K562 (cell line): ENCODE measurements at regions not wholly inside any gene's neighbourhood (a gene's known extent, or its start where the extent isn't known, plus 50 kb on each side); places are given as distances from the start of the nearest gene placed in this dataset.

Experiments used
- ATAC-seq: fragments of 200-7000 bp; cut with Tn5 transposase; 3 replicates; pipeline ENCODE4 v1.9.1; 2020; ENCODE audit warnings: moderate library complexity
- BruUV-seq: library from RNA; stranded (reverse); fragments of 400-500 nt; replicated peaks from 2 replicates; lab custom pipeline; 2021; lab: Mats Ljungman, UMichigan
- CTCF ChIA-PET: fragments of 300-600 bp; formaldehyde crosslinking; extraction: SDS; loops from one replicate; lab custom pipeline; 2021; ENCODE audit warnings: low intra/inter-chr PET ratio; lab: Yijun Ruan, JAX
- POLR2A ChIA-PET: fragments of 300-600, 350-650 bp; sonication (Branson Sonifier 250); formaldehyde crosslinking; extraction: SDS; loops from one replicate; lab custom pipeline; 2021; ENCODE audit warnings: antibody characterized with exemption, inconsistent platforms; lab: Yijun Ruan, JAX
- DNase-seq, 4 experiments: peaks; one replicate each; pipeline versions ENCODE4 v3.0.0 to v3.0.0-alpha.2; 2011 to 2018; ENCODE audit warnings: low spot score in 3 of 4, mixed read lengths in 3 of 4; ENCODE audit errors: extremely low read depth in 1 of 4
- FAIRE-seq: peaks from 2 replicates; lab custom pipeline; 2011; peaks lifted over from hg19 to GRCh38; lab: Jason Lieb, UNC
- H2AFZ ChIP-seq: 2 replicates; pipeline ENCODE4 v1.6.0; 2011; ENCODE audit warnings: low read depth, low read length, control low read depth, inconsistent platforms
- H3K27ac ChIP-seq: fragments of 200-600 bp; 3 replicates; pipeline ENCODE4 v1.8.0; 2011; ENCODE audit warnings: low read depth, mild to moderate bottlenecking, control low read depth, inconsistent platforms, low read length, moderate library complexity, mixed read lengths; ENCODE audit errors: extremely low read depth
- H3K27me3 ChIP-seq, 2 experiments: fragments of 300-600 bp in 1 of 2; 2 replicates in 1 of 2; 3 replicates in 1 of 2; pipeline versions ENCODE4 v1.6.0 to v1.8.0; 2011; ENCODE audit warnings: inconsistent platforms in 2 of 2, low read length in 2 of 2, mild to moderate bottlenecking in 1 of 2, mixed read lengths in 1 of 2, moderate library complexity in 1 of 2; ENCODE audit not compliant: control insufficient read depth in 2 of 2, insufficient read depth in 2 of 2
- H3K36me3 ChIP-seq: fragments of 300-600 bp; 3 replicates; pipeline ENCODE4 v1.8.0; 2011; ENCODE audit warnings: mild to moderate bottlenecking, low read length, inconsistent platforms; ENCODE audit not compliant: control insufficient read depth, insufficient read depth
- H3K4me1 ChIP-seq, 2 experiments: fragments of 200-600 bp in 1 of 2; replicated peaks in 1 of 2; 2 replicates in 1 of 2; 3 replicates in 1 of 2; pipeline versions ENCODE4 v1.5.1 to v1.8.0; 2011; ENCODE audit warnings: inconsistent platforms in 2 of 2, low read length in 2 of 2, mild to moderate bottlenecking in 1 of 2, mixed read lengths in 1 of 2, moderate library complexity in 1 of 2; ENCODE audit not compliant: control insufficient read depth in 2 of 2, insufficient read depth in 2 of 2
- H3K4me2 ChIP-seq: 2 replicates; pipeline ENCODE4 v1.6.1; 2011; ENCODE audit warnings: low read length, control low read depth, inconsistent platforms, mixed read lengths; ENCODE audit not compliant: insufficient read depth
- H3K4me3 ChIP-seq: fragments of 200-600 bp; sonication (generic), shearing (Covaris generic); 2 replicates; pipeline ENCODE4 v1.5.1; 2016; ENCODE audit warnings: control low read depth, inconsistent platforms
- H3K79me2 ChIP-seq: fragments of 200-600 bp; 3 replicates; pipeline ENCODE4 v1.8.0; 2011; ENCODE audit warnings: low read length, inconsistent platforms; ENCODE audit not compliant: control insufficient read depth, insufficient read depth
- H3K9ac ChIP-seq, 2 experiments: 2 replicates each; pipeline versions ENCODE4 v1.6.0 to v1.6.1; 2011; ENCODE audit warnings: low read depth in 2 of 2, low read length in 2 of 2, control low read depth in 1 of 2, inconsistent platforms in 1 of 2, mild to moderate bottlenecking in 1 of 2, mixed read lengths in 1 of 2; ENCODE audit not compliant: insufficient read depth in 1 of 2
- H3K9me1 ChIP-seq: one replicate; pipeline ENCODE4 v1.6.0; 2011; ENCODE audit warnings: inconsistent platforms, mild to moderate bottlenecking, low read length, moderate library complexity; ENCODE audit not compliant: control insufficient read depth, insufficient read depth
- H3K9me3 ChIP-seq: replicated peaks from 2 replicates; pipeline ENCODE4 v1.5.1; 2011; ENCODE audit warnings: low read depth, low read length, inconsistent platforms; ENCODE audit not compliant: control insufficient read depth, insufficient read depth
- H4K20me1 ChIP-seq: replicated peaks from 2 replicates; pipeline ENCODE4 v1.6.1; 2011; ENCODE audit warnings: low read length, inconsistent platforms, mixed read lengths; ENCODE audit not compliant: control insufficient read depth, insufficient read depth
- CAMTA2 ChIP-seq: fragments of 250-450 bp; sonication (Bioruptor Pico); conservative IDR thresholded peaks from 2 replicates; pipeline ENCODE4 v1.5.1; 2022
- CXXC5 ChIP-seq: fragments of 250-450 bp; sonication (Bioruptor Pico); IDR thresholded peaks from 2 replicates; pipeline ENCODE4 v1.8.0; 2022; ENCODE audit warnings: inconsistent platforms, mild to moderate bottlenecking, moderate library complexity
- FOXP1 ChIP-seq: sonication (generic); formaldehyde crosslinking; IDR thresholded peaks from 2 replicates; pipeline ENCODE4 v1.8.0; 2022; ENCODE audit warnings: mild to moderate bottlenecking, missing genetic modification reagents
- HEY1 ChIP-seq: fragments of 250-450 bp; sonication (Bioruptor Pico); IDR thresholded peaks from 2 replicates; pipeline ENCODE4 v1.5.0; 2020; ENCODE audit warnings: mild to moderate bottlenecking, moderate library complexity, borderline replicate concordance
- MCM2 ChIP-seq: fragments of 450-650 bp; IDR thresholded peaks from 2 replicates; pipeline ENCODE4 v1.6.1; 2017; ENCODE audit warnings: low read depth, mild to moderate bottlenecking
- MYC ChIP-seq, 2 experiments: fragments of 250-450 bp in 1 of 2; sonication (Bioruptor Pico) in 1 of 2; IDR thresholded peaks; 2 replicates each; pipeline versions ENCODE4 v1.5.1 to v1.6.1; 2012 to 2021; ENCODE audit warnings: low read depth in 2 of 2, borderline replicate concordance in 1 of 2, improper control_type of control experiment in 1 of 2, low read length in 1 of 2, mild to moderate bottlenecking in 1 of 2, moderate library complexity in 1 of 2
- RBM39 ChIP-seq: fragments of 200-400 bp; formaldehyde crosslinking; optimal IDR thresholded peaks from 2 replicates; pipeline ENCODE3; 2018; ENCODE audit warnings: low read depth, low read length
- SAP30 ChIP-seq: fragments of 200-600 bp; sonication (generic); IDR thresholded peaks from 2 replicates; pipeline ENCODE4 v1.6.1; 2012; ENCODE audit warnings: borderline replicate concordance, low read depth, mild to moderate bottlenecking, moderate library complexity, low read length, control low read depth, inconsistent platforms; ENCODE audit not compliant: insufficient read depth, poor library complexity, severe bottlenecking
- SLC30A9 ChIP-seq: fragments of 250-450 bp; sonication (Bioruptor Pico); IDR thresholded peaks from 2 replicates; pipeline ENCODE4 v1.8.0; 2022; ENCODE audit warnings: mild to moderate bottlenecking, moderate library complexity
- WHSC1 ChIP-seq: IDR thresholded peaks from one replicate; pipeline ENCODE4 v1.6.1; 2012; ENCODE audit warnings: low read length, control low read depth, inconsistent platforms
- YY1 ChIP-seq, 3 experiments: IDR thresholded peaks; 2 replicates each; pipeline ENCODE4 v1.6.1; 2011; ENCODE audit warnings: low read length in 2 of 3, mild to moderate bottlenecking in 2 of 3, moderate library complexity in 2 of 3, borderline replicate concordance in 1 of 3, control low read depth in 1 of 3, low read depth in 1 of 3; ENCODE audit not compliant: insufficient read depth in 3 of 3, insufficient replicate concordance in 2 of 3, control insufficient read depth in 1 of 3, insufficient read length in 1 of 3; ENCODE audit errors: extremely low read depth in 1 of 3
- ZC3H8 ChIP-seq: fragments of 450-650 bp; IDR thresholded peaks from 2 replicates; pipeline ENCODE4 v1.6.1; 2017
- ZNF311 ChIP-seq: fragments of 250-450 bp; sonication (Bioruptor Pico); IDR thresholded peaks from 2 replicates; pipeline ENCODE4 v1.4.0; 2020; ENCODE audit warnings: mild to moderate bottlenecking, moderate library complexity
- ZNF584 ChIP-seq: fragments of 200-800 bp; sonication (Bioruptor generic); IDR thresholded peaks from 2 replicates; pipeline ENCODE4 v1.6.1; 2016; ENCODE audit warnings: low read depth, mild to moderate bottlenecking, missing genetic modification characterization, missing compliant biosample characterization
- ZNF77 ChIP-seq: fragments of 250-450 bp; sonication (Bioruptor Pico); IDR thresholded peaks from 2 replicates; pipeline ENCODE4 v1.5.0; 2020
- ZNF830 ChIP-seq: fragments of 250-450 bp; sonication (Bioruptor Pico); IDR thresholded peaks from 2 replicates; pipeline ENCODE4 v1.5.0; 2021; ENCODE audit warnings: mild to moderate bottlenecking
- WGBS: fragments of 100-300 bp; shearing (Covaris generic); methylation state at CpG from one replicate; pipeline ENCODE4 v1.1.6; 2016; ENCODE audit warnings: low coverage, mixed read lengths; ENCODE audit not compliant: insufficient coverage; ENCODE audit errors: missing lambda C conversion rate; 5-methylcytosine and 5-hydroxymethylcytosine counted together
- in situ Hi-C: fragments of 300-500 bp; cut with MboI; formaldehyde crosslinking; loops from 4 replicates; pipeline ENCODE4 v1.15.0; 2018; ENCODE audit warnings: inconsistent platforms, mixed read lengths
- intact Hi-C: fragments of 100-400 bp; cut with micrococcal nuclease; formaldehyde crosslinking; loops from 2 replicates; pipeline ENCODE4 v1.14.2; 2022
- TF ChIP-seq, protein P1 (sequence below): fragments of 450-650 bp; IDR thresholded peaks from 2 replicates; pipeline ENCODE4 v1.6.1; 2016; ENCODE audit warnings: missing biosample characterization, missing genetic modification characterization

DNA sequence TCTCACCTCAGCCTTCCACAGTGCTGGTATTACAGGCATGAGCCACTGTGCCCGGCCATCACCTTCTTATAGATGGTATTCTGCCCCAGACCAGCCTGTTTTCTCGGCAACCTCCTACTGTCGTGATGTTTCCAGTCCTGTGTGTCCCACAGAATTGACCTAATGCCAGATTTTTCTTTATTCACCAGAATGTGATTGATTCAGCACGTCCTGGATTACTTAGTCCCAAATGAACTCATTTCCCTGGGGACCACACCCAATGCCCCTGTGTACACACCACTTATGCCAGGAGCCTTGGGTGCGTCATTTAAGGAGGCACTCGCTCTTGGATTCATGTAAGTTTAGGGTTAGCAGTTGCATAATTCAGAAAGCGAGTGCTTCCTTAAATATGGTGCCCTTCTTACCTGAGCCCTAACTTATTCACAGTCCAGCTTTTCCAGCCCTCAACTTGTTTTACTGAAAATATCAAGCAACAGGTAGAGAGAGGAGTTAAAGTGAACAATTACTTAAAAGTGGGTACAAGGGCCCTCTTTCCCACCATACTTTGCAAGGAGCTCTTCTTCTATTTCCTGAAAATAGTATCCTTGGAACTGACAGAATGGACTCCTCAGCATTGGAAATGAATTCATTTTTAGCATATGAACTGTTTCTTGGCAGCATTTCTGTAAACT, 64.6 kb upstream of the UBE2E1 start:
- Histone ChIP-seq H4K20me1 (no peaks in the 10 kb centered on the region), H3K4me2 (no peak overlapping the region), H3K36me3 (no peaks in the 10 kb centered on the region), H3K27me3 (peaks cover 21 to 24% of the 10 kb centered on the region in 2 experiments), H3K9me3 (no peaks in the 10 kb centered on the region), H3K9me1 (no peaks in the 10 kb centered on the region), H3K9ac (no peak overlapping the region), H2AFZ (no peak overlapping the region)
- no peak for ATAC-seq
- BruUV-seq: no TSS peak
- ChIA-PET CTCF (no interaction called here), POLR2A (no interaction called here)
- in situ Hi-C loops (no loop called here), intact Hi-C loops (no loop called here)
- no peak for FAIRE-seq
- TF ChIP-seq ZC3H8 (no peak), ZNF830 (CRISPR knock-in tag) (no peak), CXXC5 (no peak), ZNF584 (no peak), CAMTA2 (no peak), MYC (IDR thresholded peaks at IDR 0.05; ENCODE audit: low read depth, low read length) (no peak), MYC (CRISPR knock-in tag; IDR thresholded peaks at IDR 0.05; ENCODE audit: borderline replicate concordance, low read depth) (no peak), SLC30A9 (CRISPR knock-in tag) (no peak), WHSC1 (no peak), ZNF77 (no peak), ZNF311 (CRISPR knock-in tag) (no peak), RBM39 (no peak), MCM2 (no peak), HEY1 (CRISPR knock-in tag) (no peak), SAP30 (no peak), FOXP1 (CRISPR knock-in tag) (no peak), YY1 (IDR thresholded peaks at IDR 0.05; ENCODE audit: borderline replicate concordance in 1 of 3, control insufficient read depth in 1 of 3, extremely low read depth in 1 of 3, insufficient read depth in 3 of 3, insufficient read length in 1 of 3, insufficient replicate concordance in 2 of 3, low read depth in 1 of 3, low read length in 2 of 3) (no peak)
- TF ChIP-seq, protein P1, sequence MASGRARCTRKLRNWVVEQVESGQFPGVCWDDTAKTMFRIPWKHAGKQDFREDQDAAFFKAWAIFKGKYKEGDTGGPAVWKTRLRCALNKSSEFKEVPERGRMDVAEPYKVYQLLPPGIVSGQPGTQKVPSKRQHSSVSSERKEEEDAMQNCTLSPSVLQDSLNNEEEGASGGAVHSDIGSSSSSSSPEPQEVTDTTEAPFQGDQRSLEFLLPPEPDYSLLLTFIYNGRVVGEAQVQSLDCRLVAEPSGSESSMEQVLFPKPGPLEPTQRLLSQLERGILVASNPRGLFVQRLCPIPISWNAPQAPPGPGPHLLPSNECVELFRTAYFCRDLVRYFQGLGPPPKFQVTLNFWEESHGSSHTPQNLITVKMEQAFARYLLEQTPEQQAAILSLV (tag): no peak
- TF ChIP-seq, all 486 proteins: peak for 0
- no peak for DNase-seq
- no peak overlapping the region for H3K27ac ChIP-seq
- no peak overlapping the region for H3K4me3 ChIP-seq
- no peaks in the 10 kb centered on the region for H3K79me2 ChIP-seq
- no peaks in the 10 kb centered on the region; a peak in 1 of 5 replicates for H3K4me1 ChIP-seq
- WGBS: 2% methylated on average over 7 of the region's 7 CpGs
